Osteoblast (primary cell): ENCODE measurements at regions not wholly inside any gene's neighbourhood (a gene's known extent, or its start where the extent isn't known, plus 50 kb on each side); places are given as distances from the start of the nearest gene placed in this dataset.

Experiments used
- DNase-seq: peaks from one replicate; pipeline ENCODE4 v3.0.0; 2011; ENCODE audit warnings: low spot score, mixed read lengths; ENCODE audit not compliant: insufficient read length; ENCODE audit errors: missing footprints
- H2AFZ ChIP-seq: 2 replicates; pipeline ENCODE4 v1.6.0; 2011; ENCODE audit warnings: mild to moderate bottlenecking, low read length
- H3K27ac ChIP-seq: 2 replicates; pipeline ENCODE4 v1.5.1; 2011; ENCODE audit warnings: mild to moderate bottlenecking, low read depth, low read length, moderate library complexity
- H3K27me3 ChIP-seq: 2 replicates; pipeline ENCODE4 v1.6.0; 2012; ENCODE audit warnings: mild to moderate bottlenecking, control low read depth, inconsistent platforms, low read length, moderate library complexity; ENCODE audit not compliant: insufficient read depth
- H3K36me3 ChIP-seq: 2 replicates; pipeline ENCODE4 v1.5.1; 2011; ENCODE audit warnings: mild to moderate bottlenecking, low read length, control low read depth, moderate library complexity; ENCODE audit not compliant: insufficient read depth
- H3K4me1 ChIP-seq: 2 replicates; pipeline ENCODE4 v1.5.1; 2011; ENCODE audit warnings: mild to moderate bottlenecking, low read length, control low read depth, moderate library complexity; ENCODE audit not compliant: insufficient read depth
- H3K4me2 ChIP-seq: 2 replicates; pipeline ENCODE4 v1.6.0; 2011; ENCODE audit warnings: mild to moderate bottlenecking, low read length; ENCODE audit not compliant: insufficient read depth
- H3K4me3 ChIP-seq: fragments of 200-600 bp; sonication (generic); 3 replicates; pipeline ENCODE4 v1.5.1; 2012; ENCODE audit warnings: mild to moderate bottlenecking, low read length, inconsistent platforms; ENCODE audit not compliant: insufficient read depth
- H3K79me2 ChIP-seq: 2 replicates; pipeline ENCODE4 v1.6.0; 2012; ENCODE audit warnings: mild to moderate bottlenecking, low read length, control low read depth, inconsistent platforms; ENCODE audit not compliant: insufficient read depth
- H3K9me3 ChIP-seq: 2 replicates; pipeline ENCODE4 v1.5.1; 2011; ENCODE audit warnings: low read depth, low read length, control low read depth
- H4K20me1 ChIP-seq: 2 replicates; pipeline ENCODE4 v1.6.0; 2012; ENCODE audit warnings: mild to moderate bottlenecking, low read length, control low read depth; ENCODE audit not compliant: insufficient read depth
- CTCF ChIP-seq: IDR thresholded peaks from 2 replicates; pipeline ENCODE4 v1.5.1; 2011; ENCODE audit warnings: mild to moderate bottlenecking, low read depth, low read length, moderate library complexity; ENCODE audit errors: extremely low read depth

- Histone ChIP-seq H3K4me2 (no peak overlapping the region), H3K4me3 (no peak overlapping the region), H3K79me2 (no peaks in the 10 kb centered on the region), H3K36me3 (no peaks in the 10 kb centered on the region), H3K27me3 (no peaks in the 10 kb centered on the region), H2AFZ (no peak overlapping the region), H3K9me3 (no peaks in the 10 kb centered on the region), H4K20me1 (no peaks in the 10 kb centered on the region), H3K4me1 (no peaks in the 10 kb centered on the region), H3K27ac (no peak overlapping the region)
- no peak for DNase-seq
- no peak for TF ChIP-seq CTCF
These were observed 305.5 kb upstream of the HDAC4 start for GRCh38 chr2:239706367-239706766.

GRCh38 chr2:239704737-239705136, 303.9 kb upstream of the HDAC4 start:
- no peak for DNase-seq
- Histone ChIP-seq H3K36me3 (no peaks in the 10 kb centered on the region), H3K79me2 (no peaks in the 10 kb centered on the region), H2AFZ (no peak overlapping the region), H4K20me1 (no peaks in the 10 kb centered on the region), H3K4me1 (no peaks in the 10 kb centered on the region), H3K27me3 (no peaks in the 10 kb centered on the region), H3K4me2 (no peak overlapping the region), H3K27ac (no peak overlapping the region), H3K9me3 (no peaks in the 10 kb centered on the region), H3K4me3 (no peak overlapping the region)
- TF ChIP-seq CTCF = no peak

DNA sequence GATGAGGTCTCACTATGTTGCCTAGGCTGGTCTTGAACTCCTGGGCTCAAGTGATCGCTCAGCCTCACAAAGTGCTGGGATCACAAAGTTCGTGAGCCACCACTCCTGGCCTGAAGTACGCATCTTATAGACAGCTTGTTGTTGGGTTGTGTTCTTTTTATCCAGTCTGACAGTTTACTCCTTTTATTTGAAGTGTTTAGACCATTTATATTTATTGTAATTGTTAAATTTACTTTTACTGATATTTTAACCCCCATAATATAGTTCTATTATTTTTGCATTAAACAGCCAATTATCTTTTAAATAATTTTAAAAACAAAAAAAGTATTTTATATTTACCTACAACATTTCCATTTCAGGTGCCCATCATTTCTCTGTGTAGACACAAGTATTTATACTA, 303.0 kb upstream of the HDAC4 start:
- Histone ChIP-seq H3K9me3 (no peaks in the 10 kb centered on the region), H2AFZ (no peak overlapping the region), H3K4me2 (no peak overlapping the region), H3K27ac (no peak overlapping the region), H3K27me3 (no peaks in the 10 kb centered on the region), H3K4me1 (no peaks in the 10 kb centered on the region), H3K79me2 (no peaks in the 10 kb centered on the region), H3K4me3 (no peak overlapping the region), H3K36me3 (no peaks in the 10 kb centered on the region), H4K20me1 (no peaks in the 10 kb centered on the region)
- no peak for DNase-seq
- no peak for TF ChIP-seq CTCF

DNA sequence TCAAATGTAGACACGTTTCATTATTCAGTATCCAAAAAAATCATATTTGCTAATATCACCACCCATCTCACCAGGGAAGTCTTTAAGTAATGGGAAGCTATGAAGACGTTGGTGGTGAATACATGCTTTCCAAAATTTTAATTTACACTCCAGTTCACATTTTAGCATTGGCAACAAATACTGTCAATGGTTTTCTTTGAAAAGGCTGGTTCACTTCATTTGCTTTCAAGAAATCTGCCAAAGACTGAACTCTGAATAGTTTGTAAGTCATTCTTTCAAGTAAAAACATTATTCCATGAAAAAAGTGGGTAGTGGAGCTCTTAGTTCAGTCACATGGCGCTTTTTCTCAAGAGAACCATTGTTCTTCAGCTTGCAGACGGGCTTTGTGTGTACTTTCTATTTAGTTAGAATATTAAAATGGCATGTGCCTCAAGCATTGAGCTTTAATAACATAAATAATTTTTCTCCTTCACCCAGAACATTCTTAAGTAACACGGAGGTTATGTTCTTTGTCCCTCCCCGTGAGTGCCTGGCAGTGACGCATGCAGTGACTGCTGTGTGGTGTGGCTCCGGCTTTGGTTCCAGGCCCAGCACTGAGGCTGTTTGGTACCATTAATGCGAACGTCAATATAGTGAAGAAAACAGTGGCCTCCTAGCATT, 300.0 kb upstream of the HDAC4 start:
- Histone ChIP-seq H4K20me1 (no peaks in the 10 kb centered on the region), H3K27ac (no peak overlapping the region), H2AFZ (no peak overlapping the region), H3K4me2 (no peak overlapping the region), H3K4me3 (no peak overlapping the region), H3K36me3 (no peaks in the 10 kb centered on the region), H3K9me3 (no peaks in the 10 kb centered on the region), H3K27me3 (no peaks in the 10 kb centered on the region), H3K79me2 (no peaks in the 10 kb centered on the region), H3K4me1 (no peaks in the 10 kb centered on the region)
- TF ChIP-seq CTCF = no peak
- peak; percentile 52 for DNase-seq
